ENCODE measurements at regions not wholly inside any gene's neighbourhood (a gene's known extent, or its start where the extent isn't known, plus 50 kb on each side); places are given as distances from the start of the nearest gene placed in this dataset.

DNA sequence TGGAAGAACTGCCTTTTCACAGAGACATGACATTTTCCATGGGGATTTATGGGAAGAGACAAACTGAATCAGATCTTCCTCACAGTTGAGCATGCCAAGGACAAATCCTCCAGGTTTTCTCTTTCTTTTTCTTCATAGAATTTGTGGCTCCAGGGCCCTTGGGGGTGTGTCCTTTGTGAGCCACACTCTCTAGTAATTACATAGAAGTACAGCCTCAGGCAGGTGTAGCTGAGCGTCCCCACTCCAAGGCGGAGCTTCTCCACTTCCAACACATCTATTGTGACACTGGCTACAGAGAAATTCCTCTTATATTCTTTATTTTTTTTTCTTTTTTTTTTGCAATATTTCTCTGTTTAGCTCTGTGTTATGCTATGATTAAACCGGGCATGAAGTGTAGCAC lies 420.5 kb upstream of the CD180 start:
- Histone ChIP-seq H3K79me2 (ENCODE audit: low read depth) (no peaks in the 10 kb centered on the region), H3F3A (ENCODE audit: insufficient read depth, low read depth) (no peaks in the 10 kb centered on the region), H3K9me2 (ENCODE audit: insufficient read depth) (no peaks in the 10 kb centered on the region), H3K4me1 (replicated peaks; ENCODE audit: insufficient read depth) (no peaks in the 10 kb centered on the region), H3K27me3 (ENCODE audit: insufficient read depth, low read depth) (no peaks in the 10 kb centered on the region), H3K4me3 (no peak overlapping the region), H4K20me1 (ENCODE audit: insufficient read depth) (no peaks in the 10 kb centered on the region), H2AFZ (no peak overlapping the region), H3K36me3 (ENCODE audit: low read depth) (no peaks in the 10 kb centered on the region), H3K9me3 (ENCODE audit: insufficient read depth, low read depth) (no peaks in the 10 kb centered on the region), H3K4me2 (no peak overlapping the region), H3K27ac (no peak overlapping the region)
- ChIA-PET POLR2A (ENCODE audit: unreplicated experiment) (no interaction called here), CTCF (no interaction called here)
- DNase-seq: no peak
- TF ChIP-seq EZH2 (IDR thresholded peaks at IDR 0.05; ENCODE audit: low read depth): no peak
- TF ChIP-seq, protein P1, sequence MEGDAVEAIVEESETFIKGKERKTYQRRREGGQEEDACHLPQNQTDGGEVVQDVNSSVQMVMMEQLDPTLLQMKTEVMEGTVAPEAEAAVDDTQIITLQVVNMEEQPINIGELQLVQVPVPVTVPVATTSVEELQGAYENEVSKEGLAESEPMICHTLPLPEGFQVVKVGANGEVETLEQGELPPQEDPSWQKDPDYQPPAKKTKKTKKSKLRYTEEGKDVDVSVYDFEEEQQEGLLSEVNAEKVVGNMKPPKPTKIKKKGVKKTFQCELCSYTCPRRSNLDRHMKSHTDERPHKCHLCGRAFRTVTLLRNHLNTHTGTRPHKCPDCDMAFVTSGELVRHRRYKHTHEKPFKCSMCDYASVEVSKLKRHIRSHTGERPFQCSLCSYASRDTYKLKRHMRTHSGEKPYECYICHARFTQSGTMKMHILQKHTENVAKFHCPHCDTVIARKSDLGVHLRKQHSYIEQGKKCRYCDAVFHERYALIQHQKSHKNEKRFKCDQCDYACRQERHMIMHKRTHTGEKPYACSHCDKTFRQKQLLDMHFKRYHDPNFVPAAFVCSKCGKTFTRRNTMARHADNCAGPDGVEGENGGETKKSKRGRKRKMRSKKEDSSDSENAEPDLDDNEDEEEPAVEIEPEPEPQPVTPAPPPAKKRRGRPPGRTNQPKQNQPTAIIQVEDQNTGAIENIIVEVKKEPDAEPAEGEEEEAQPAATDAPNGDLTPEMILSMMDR (conservative IDR thresholded peaks at IDR 0.05): no peak
- intact Hi-C loops (cut with micrococcal nuclease; ENCODE audit: unreplicated experiment): no loop called here
- BruUV-seq (replicated peaks): no TSS peak

DNA sequence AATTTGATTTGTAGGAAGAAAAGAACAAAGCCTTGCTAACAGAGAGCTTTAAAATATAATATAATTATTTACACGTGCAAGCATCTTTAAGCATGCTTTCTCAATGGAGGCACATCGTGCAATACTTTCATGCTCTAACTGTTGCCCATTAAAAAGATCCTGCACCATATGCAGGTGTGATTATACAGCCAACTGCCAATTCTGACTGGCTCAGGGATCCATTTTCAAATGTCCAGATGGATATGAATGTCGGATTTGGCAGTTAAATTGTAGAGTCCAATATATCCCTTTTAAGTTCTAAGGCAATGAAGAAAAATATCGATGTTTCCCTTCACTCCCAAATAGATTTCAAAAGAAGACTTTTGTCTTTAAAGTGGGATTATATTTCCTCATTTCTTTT lies 416.4 kb upstream of the CD180 start:
- Histone ChIP-seq H3F3A (ENCODE audit: insufficient read depth, low read depth) (no peaks in the 10 kb centered on the region), H3K79me2 (ENCODE audit: low read depth) (no peaks in the 10 kb centered on the region), H3K4me3 (no peak overlapping the region), H4K20me1 (ENCODE audit: insufficient read depth) (no peaks in the 10 kb centered on the region), H3K27ac (no peak overlapping the region), H2AFZ (no peak overlapping the region), H3K9me2 (ENCODE audit: insufficient read depth) (peaks cover 4% of the 10 kb centered on the region; the same call in 1 of the 2 replicates), H3K9me3 (ENCODE audit: insufficient read depth, low read depth) (no peaks in the 10 kb centered on the region), H3K4me2 (no peak overlapping the region), H3K27me3 (ENCODE audit: insufficient read depth, low read depth) (no peaks in the 10 kb centered on the region), H3K4me1 (replicated peaks; ENCODE audit: insufficient read depth) (no peaks in the 10 kb centered on the region), H3K36me3 (ENCODE audit: low read depth) (no peaks in the 10 kb centered on the region)
- DNase-seq: no peak
- no TSS peak for BruUV-seq (replicated peaks)
- TF ChIP-seq, protein P1 (conservative IDR thresholded peaks at IDR 0.05): no peak
- no peak for TF ChIP-seq EZH2 (IDR thresholded peaks at IDR 0.05; ENCODE audit: low read depth)
- POLR2A ChIA-PET (ENCODE audit: unreplicated experiment): no interaction called here
- CTCF ChIA-PET: no interaction called here
- intact Hi-C loops (cut with micrococcal nuclease; ENCODE audit: unreplicated experiment): no loop called here

DNA sequence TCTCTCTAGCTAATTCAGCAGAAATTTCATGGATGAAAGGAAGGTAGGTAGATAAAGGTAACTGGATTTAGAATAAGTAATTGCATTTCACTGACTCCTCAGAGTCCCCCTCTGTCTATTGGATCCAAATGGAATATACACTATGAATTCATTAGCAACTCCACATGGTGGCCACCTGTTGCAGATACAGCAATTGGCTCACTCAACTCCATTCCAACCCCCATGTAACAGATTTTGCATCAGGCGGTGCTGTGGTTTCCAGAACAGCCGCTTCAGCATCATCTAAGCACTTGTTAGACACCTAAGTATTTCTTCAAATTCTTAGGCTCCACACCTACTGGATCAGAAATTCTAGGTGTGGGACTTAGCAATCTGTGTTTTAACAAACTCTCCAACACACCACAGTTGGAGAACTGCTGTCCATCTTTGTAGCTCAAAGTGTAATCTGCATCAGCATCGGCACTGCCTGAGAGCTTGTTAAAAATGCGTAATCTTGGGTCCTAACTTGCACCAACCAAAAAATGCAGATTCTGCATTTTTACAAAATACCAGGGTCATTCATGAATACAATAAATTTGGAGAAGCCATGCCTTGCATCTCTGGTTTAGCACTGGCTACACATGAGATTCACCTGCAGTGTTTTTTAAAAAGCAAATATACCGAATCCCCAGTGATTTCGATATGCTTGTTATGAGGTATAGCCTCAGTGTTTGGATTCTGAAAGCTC lies 413.8 kb upstream of the CD180 start:
- BruUV-seq (replicated peaks): no TSS peak
- Histone ChIP-seq H3K27ac (no peak overlapping the region), H3K9me2 (ENCODE audit: insufficient read depth) (peaks cover 4% of the 10 kb centered on the region; the same call in 1 of the 2 replicates), H3K9me3 (ENCODE audit: insufficient read depth, low read depth) (no peaks in the 10 kb centered on the region), H4K20me1 (ENCODE audit: insufficient read depth) (no peaks in the 10 kb centered on the region), H3F3A (ENCODE audit: insufficient read depth, low read depth) (no peaks in the 10 kb centered on the region), H3K4me1 (replicated peaks; ENCODE audit: insufficient read depth) (no peaks in the 10 kb centered on the region), H3K4me2 (no peak overlapping the region), H3K36me3 (ENCODE audit: low read depth) (no peaks in the 10 kb centered on the region), H3K27me3 (ENCODE audit: insufficient read depth, low read depth) (no peaks in the 10 kb centered on the region), H2AFZ (no peak overlapping the region), H3K4me3 (no peak overlapping the region), H3K79me2 (ENCODE audit: low read depth) (no peaks in the 10 kb centered on the region)
- TF ChIP-seq, protein P1 (conservative IDR thresholded peaks at IDR 0.05): no peak
- no peak for TF ChIP-seq EZH2 (IDR thresholded peaks at IDR 0.05; ENCODE audit: low read depth)
- no peak for DNase-seq
- intact Hi-C loops (cut with micrococcal nuclease; ENCODE audit: unreplicated experiment): no loop called here
- ChIA-PET POLR2A (ENCODE audit: unreplicated experiment) (no interaction called here), CTCF (no interaction called here)
